ENCODE measurements at regions not wholly inside any gene's neighbourhood (a gene's known extent, or its start where the extent isn't known, plus 50 kb on each side); places are given as distances from the start of the nearest gene placed in this dataset.

GRCh38 chrX:95056901-95057300 lies 1382.9 kb downstream of the FAM133A start:
- H3K4me3 ChIP-seq (ENCODE audit: low read length) = no peak overlapping the region
- no peak overlapping the region for H3K4me2 ChIP-seq (ENCODE audit: low read length)
- TF ChIP-seq CTCF (IDR thresholded peaks at IDR 0.05; ENCODE audit: low read depth, low read length, poor library complexity, severe bottlenecking) = no peak
- no peak for TF ChIP-seq EZH2phosphoT487 (IDR thresholded peaks at IDR 0.05; ENCODE audit: borderline replicate concordance, low read length)
- no peaks in the 10 kb centered on the region for H3K4me1 ChIP-seq (ENCODE audit: control insufficient read depth, low read length)
- no peaks in the 10 kb centered on the region for H3K9me2 ChIP-seq (replicated peaks; ENCODE audit: control insufficient read depth, low read length)
- H3K9me3 ChIP-seq (ENCODE audit: control insufficient read depth, insufficient read depth, low read length) = no peaks in the 10 kb centered on the region
- H3K36me3 ChIP-seq (ENCODE audit: control insufficient read depth, low read length) = no peaks in the 10 kb centered on the region
- no peaks in the 10 kb centered on the region for H3K27me3 ChIP-seq (ENCODE audit: control insufficient read depth, low read length)
- no peaks in the 10 kb centered on the region for H4K20me1 ChIP-seq (ENCODE audit: control insufficient read depth, insufficient read depth, low read depth, low read length)
- H3K27ac ChIP-seq (ENCODE audit: low read depth, low read length) = no peak overlapping the region
- no peaks in the 10 kb centered on the region for H3K79me2 ChIP-seq (ENCODE audit: control insufficient read depth, low read length)
- no peaks in the 10 kb centered on the region for H3F3A ChIP-seq (ENCODE audit: control insufficient read depth, insufficient read depth)

GRCh38 chrX:95057341-95057740 lies 1383.3 kb downstream of the FAM133A start:
- H3K4me1 ChIP-seq (ENCODE audit: control insufficient read depth, low read length) = no peaks in the 10 kb centered on the region
- no peaks in the 10 kb centered on the region for H3K27me3 ChIP-seq (ENCODE audit: control insufficient read depth, low read length)
- no peaks in the 10 kb centered on the region for H3K36me3 ChIP-seq (ENCODE audit: control insufficient read depth, low read length)
- no peaks in the 10 kb centered on the region for H4K20me1 ChIP-seq (ENCODE audit: control insufficient read depth, insufficient read depth, low read depth, low read length)
- no peaks in the 10 kb centered on the region for H3K79me2 ChIP-seq (ENCODE audit: control insufficient read depth, low read length)
- TF ChIP-seq CTCF (IDR thresholded peaks at IDR 0.05; ENCODE audit: low read depth, low read length, poor library complexity, severe bottlenecking) (no peak), EZH2phosphoT487 (IDR thresholded peaks at IDR 0.05; ENCODE audit: borderline replicate concordance, low read length) (no peak)
- no peak overlapping the region for H3K4me2 ChIP-seq (ENCODE audit: low read length)
- H3K9me2 ChIP-seq (replicated peaks; ENCODE audit: control insufficient read depth, low read length) = no peaks in the 10 kb centered on the region
- H3K27ac ChIP-seq (ENCODE audit: low read depth, low read length) = no peak overlapping the region
- no peaks in the 10 kb centered on the region for H3K9me3 ChIP-seq (ENCODE audit: control insufficient read depth, insufficient read depth, low read length)
- H3F3A ChIP-seq (ENCODE audit: control insufficient read depth, insufficient read depth) = no peaks in the 10 kb centered on the region
- no peak overlapping the region for H3K4me3 ChIP-seq (ENCODE audit: low read length)

- no peak overlapping the region for H3K4me3 ChIP-seq (ENCODE audit: low read length)
- no peak for TF ChIP-seq EZH2phosphoT487 (IDR thresholded peaks at IDR 0.05; ENCODE audit: borderline replicate concordance, low read length)
- no peak for TF ChIP-seq CTCF (IDR thresholded peaks at IDR 0.05; ENCODE audit: low read depth, low read length, poor library complexity, severe bottlenecking)
Measured at GRCh38 chrX:95058815-95059214, 1384.8 kb downstream of the FAM133A start.

GRCh38 chrX:95059909-95060308 lies 1385.9 kb downstream of the FAM133A start:
- TF ChIP-seq EZH2phosphoT487 (IDR thresholded peaks at IDR 0.05; ENCODE audit: borderline replicate concordance, low read length) = no peak
- TF ChIP-seq CTCF (IDR thresholded peaks at IDR 0.05; ENCODE audit: low read depth, low read length, poor library complexity, severe bottlenecking) = no peak
- H3K36me3 ChIP-seq (ENCODE audit: control insufficient read depth, low read length) = no peaks in the 10 kb centered on the region
- H3F3A ChIP-seq (ENCODE audit: control insufficient read depth, insufficient read depth) = no peaks in the 10 kb centered on the region
- H3K27me3 ChIP-seq (ENCODE audit: control insufficient read depth, low read length) = no peaks in the 10 kb centered on the region
- no peaks in the 10 kb centered on the region for H4K20me1 ChIP-seq (ENCODE audit: control insufficient read depth, insufficient read depth, low read depth, low read length)
- no peak overlapping the region for H3K4me2 ChIP-seq (ENCODE audit: low read length)
- no peak overlapping the region for H3K4me3 ChIP-seq (ENCODE audit: low read length)
- no peaks in the 10 kb centered on the region for H3K9me2 ChIP-seq (replicated peaks; ENCODE audit: control insufficient read depth, low read length)
- H3K4me1 ChIP-seq (ENCODE audit: control insufficient read depth, low read length) = no peaks in the 10 kb centered on the region
- no peaks in the 10 kb centered on the region for H3K79me2 ChIP-seq (ENCODE audit: control insufficient read depth, low read length)
- no peaks in the 10 kb centered on the region for H3K9me3 ChIP-seq (ENCODE audit: control insufficient read depth, insufficient read depth, low read length)
- H3K27ac ChIP-seq (ENCODE audit: low read depth, low read length) = no peak overlapping the region

More at GRCh38 chrX:95058815-95059214, 1384.8 kb downstream of the FAM133A start:
- Histone ChIP-seq H3K4me1 (ENCODE audit: control insufficient read depth, low read length) (no peaks in the 10 kb centered on the region), H3F3A (ENCODE audit: control insufficient read depth, insufficient read depth) (no peaks in the 10 kb centered on the region), H3K9me2 (replicated peaks; ENCODE audit: control insufficient read depth, low read length) (no peaks in the 10 kb centered on the region), H3K27ac (ENCODE audit: low read depth, low read length) (no peak overlapping the region), H3K9me3 (ENCODE audit: control insufficient read depth, insufficient read depth, low read length) (no peaks in the 10 kb centered on the region), H4K20me1 (ENCODE audit: control insufficient read depth, insufficient read depth, low read depth, low read length) (no peaks in the 10 kb centered on the region), H3K27me3 (ENCODE audit: control insufficient read depth, low read length) (no peaks in the 10 kb centered on the region), H3K4me2 (ENCODE audit: low read length) (no peak overlapping the region), H3K36me3 (ENCODE audit: control insufficient read depth, low read length) (no peaks in the 10 kb centered on the region), H3K79me2 (ENCODE audit: control insufficient read depth, low read length) (no peaks in the 10 kb centered on the region)

Measured in DOHH2 (cell line).